Endothelial cell of umbilical vein (primary cell): ENCODE measurements at regions not wholly inside any gene's neighbourhood (a gene's known extent, or its start where the extent isn't known, plus 50 kb on each side); places are given as distances from the start of the nearest gene placed in this dataset.

ENCODE experiments used
- CTCF ChIP-seq, 2 donors: IDR thresholded peaks; 1 replicate in 1 of 2; 2 replicates in 1 of 2; pipeline ENCODE4 v1.5.1; 2011; ENCODE audit warnings: low read length in 2 of 2, mild to moderate bottlenecking in 2 of 2, moderate library complexity in 2 of 2, control low read depth in 1 of 2, inconsistent platforms in 1 of 2, low read depth in 1 of 2; ENCODE audit not compliant: insufficient read depth in 1 of 2; ENCODE audit errors: extremely low read depth in 1 of 2
- EZH2 ChIP-seq: IDR thresholded peaks from 2 replicates; pipeline ENCODE4 v1.6.1; 2012; ENCODE audit warnings: borderline replicate concordance, low read depth, mild to moderate bottlenecking, moderate library complexity, low read length, inconsistent platforms; ENCODE audit not compliant: severe bottlenecking
- JUN ChIP-seq: IDR thresholded peaks from 2 replicates; pipeline ENCODE4 v1.6.1; 2011; ENCODE audit warnings: borderline replicate concordance, low read depth; ENCODE audit not compliant: insufficient read length, insufficient read depth

GRCh38 chr19:31694761-31695160 lies 345.5 kb upstream of the TSHZ3 start:
- no peak for TF ChIP-seq EZH2
- TF ChIP-seq JUN, result no peak
- no peak for TF ChIP-seq CTCF (IDR thresholded peaks at IDR 0.05; ENCODE audit: extremely low read depth in 1 of 2, insufficient read depth in 1 of 2, low read depth in 1 of 2, low read length in 2 of 2)
